KMS-11 (cell line): ENCODE measurements at regions not wholly inside any gene's neighbourhood (a gene's known extent, or its start where the extent isn't known, plus 50 kb on each side); places are given as distances from the start of the nearest gene placed in this dataset.
"Not testable (repeated sequence)": the region's sequence is repeated elsewhere in the genome, so short reads cannot be mapped to it uniquely, and the experiment has no call there.

Experiments
- H2AFZ ChIP-seq: fragments of 200-600 bp; sonication (generic); 2 replicates; pipeline ENCODE4 v1.6.1; 2016; ENCODE audit warnings: antibody characterized with exemption, mixed run types, low read depth
- H3K27ac ChIP-seq: fragments of 200-600 bp; sonication (generic); 2 replicates; pipeline ENCODE4 v1.6.1; 2016; ENCODE audit warnings: mild to moderate bottlenecking, mixed run types
- H3K27me3 ChIP-seq: fragments of 200-600 bp; sonication (generic); 2 replicates; pipeline ENCODE4 v1.6.1; 2017; ENCODE audit warnings: mild to moderate bottlenecking, low read depth, mixed run types, moderate library complexity; ENCODE audit not compliant: insufficient read depth
- H3K36me3 ChIP-seq: fragments of 200-600 bp; sonication (generic); 2 replicates; pipeline ENCODE4 v1.6.1; 2017; ENCODE audit warnings: mild to moderate bottlenecking, mixed run types; ENCODE audit not compliant: insufficient read depth
- H3K4me1 ChIP-seq: fragments of 200-600 bp; sonication (generic); 2 replicates; pipeline ENCODE4 v1.6.1; 2016; ENCODE audit warnings: mild to moderate bottlenecking, low read depth, mixed run types; ENCODE audit not compliant: poor library complexity, severe bottlenecking
- H3K4me2 ChIP-seq: fragments of 200-600 bp; sonication (generic); 2 replicates; pipeline ENCODE4 v1.7.0; 2016; ENCODE audit warnings: mild to moderate bottlenecking, mixed run types
- H3K4me3 ChIP-seq: fragments of 200-600 bp; sonication (generic); IDR thresholded peaks from 2 replicates; pipeline ENCODE4 v1.6.1; 2017; ENCODE audit warnings: low read depth, low read length, mixed read lengths; ENCODE audit not compliant: insufficient read depth
- H3K79me2 ChIP-seq: fragments of 200-600 bp; sonication (generic); 2 replicates; pipeline ENCODE4 v1.6.1; 2016; ENCODE audit warnings: low read depth, mixed run types; ENCODE audit not compliant: insufficient read depth
- H3K9ac ChIP-seq: fragments of 200-600 bp; sonication (generic); 2 replicates; pipeline ENCODE4 v1.6.1; 2016; ENCODE audit warnings: mild to moderate bottlenecking, mixed run types
- H4K20me1 ChIP-seq: fragments of 200-600 bp; sonication (generic); 2 replicates; pipeline ENCODE4 v1.6.1; 2016; ENCODE audit warnings: mild to moderate bottlenecking, mixed run types; ENCODE audit not compliant: insufficient read depth
- CTCF ChIP-seq: fragments of 200-600 bp; sonication (generic); conservative IDR thresholded peaks from 2 replicates; pipeline ENCODE4 v1.6.1; 2017; ENCODE audit warnings: low read depth, mild to moderate bottlenecking, antibody characterized with exemption, low read length, moderate library complexity, mixed read lengths

- H3K9ac ChIP-seq, result peak overlapping the region; percentile 100
- TF ChIP-seq CTCF, result no peak
- peak overlapping the region; percentile 28 for H3K4me3 ChIP-seq
- H3K27ac ChIP-seq, result peak overlapping the region; percentile 100
- H3K4me1 ChIP-seq, result peaks cover 35% of the 10 kb centered on the region
- H3K36me3 ChIP-seq, result no peaks in the 10 kb centered on the region
- H2AFZ ChIP-seq, result peak overlapping the region; percentile 28; the same call in 1 of the 2 replicates
- H3K79me2 ChIP-seq, result peaks cover 65% of the 10 kb centered on the region
- H3K4me2 ChIP-seq, result peak overlapping the region; percentile 90
- H4K20me1 ChIP-seq, result no peaks in the 10 kb centered on the region
- H3K27me3 ChIP-seq, result no peaks in the 10 kb centered on the region
Measured at GRCh38 chr6:27836783-27837624, 75.2 kb downstream of the OR2B2 start.

- H3K9ac ChIP-seq, result peak overlapping the region; percentile 100
- peaks cover 65% of the 10 kb centered on the region for H3K79me2 ChIP-seq
- TF ChIP-seq CTCF, result no peak
- peak overlapping the region; percentile 28; the same call in 1 of the 2 replicates for H2AFZ ChIP-seq
- no peaks in the 10 kb centered on the region for H3K36me3 ChIP-seq
- H3K27me3 ChIP-seq, result no peaks in the 10 kb centered on the region
- peak overlapping the region; percentile 100 for H3K27ac ChIP-seq
- H3K4me2 ChIP-seq, result peak overlapping the region; percentile 90
- peaks cover 35% of the 10 kb centered on the region for H3K4me1 ChIP-seq
- no peaks in the 10 kb centered on the region for H4K20me1 ChIP-seq
- H3K4me3 ChIP-seq, result peak overlapping the region; percentile 28
Measured at GRCh38 chr6:27836141-27836782, 75.9 kb downstream of the OR2B2 start.

- Histone ChIP-seq H3K9ac (peak overlapping the region; percentile 100), H3K27me3 (no peaks in the 10 kb centered on the region), H3K4me2 (peak overlapping the region; percentile 90), H3K4me1 (peaks cover 26% of the 10 kb centered on the region), H2AFZ (no peak overlapping the region), H3K4me3 (no peak overlapping the region), H3K27ac (peak overlapping the region; percentile 100; the same call in 1 of the 2 replicates), H4K20me1 (no peaks in the 10 kb centered on the region), H3K79me2 (peaks cover 60% of the 10 kb centered on the region), H3K36me3 (no peaks in the 10 kb centered on the region)
- TF ChIP-seq CTCF, result no peak
Measured at GRCh38 chr6:27834879-27835549, 77.2 kb downstream of the OR2B2 start.

GRCh38 chr6:27834384-27834783, 77.8 kb downstream of the OR2B2 start:
- Histone ChIP-seq H3K4me2 (peak overlapping the region; percentile 15; the same call in 1 of the 2 replicates), H3K27ac (no peak overlapping the region; the same call in 1 of the 2 replicates), H3K36me3 (no peaks in the 10 kb centered on the region), H3K79me2 (peaks cover 55% of the 10 kb centered on the region), H3K27me3 (no peaks in the 10 kb centered on the region), H4K20me1 (no peaks in the 10 kb centered on the region), H3K4me3 (no peak overlapping the region), H2AFZ (no peak overlapping the region), H3K9ac (no peak overlapping the region; the same call in 1 of the 2 replicates), H3K4me1 (peaks cover 26% of the 10 kb centered on the region)
- TF ChIP-seq CTCF, result no peak

- not testable (repeated sequence) for H3K27me3 ChIP-seq, H3K4me2 ChIP-seq, H3K27ac ChIP-seq, H2AFZ ChIP-seq, H3K36me3 ChIP-seq, H3K9ac ChIP-seq, H4K20me1 ChIP-seq, H3K4me3 ChIP-seq
- peaks cover 31% of the 10 kb centered on the region for H3K79me2 ChIP-seq
- H3K4me1 ChIP-seq, result peaks cover 26% of the 10 kb centered on the region
Measured at GRCh38 chr6:27831434-27832081, 80.6 kb downstream of the OR2B2 start.

GRCh38 chr6:27830600-27831433, 81.4 kb downstream of the OR2B2 start:
- not testable (repeated sequence) for H3K27me3 ChIP-seq, H3K4me2 ChIP-seq, H3K36me3 ChIP-seq, H3K9ac ChIP-seq, H4K20me1 ChIP-seq, H3K4me3 ChIP-seq, H3K27ac ChIP-seq, H2AFZ ChIP-seq
- Histone ChIP-seq H3K4me1 (peaks cover 25% of the 10 kb centered on the region), H3K79me2 (peaks cover 23% of the 10 kb centered on the region)
